CD14-positive monocyte (primary cell): ENCODE measurements at regions not wholly inside any gene's neighbourhood (a gene's known extent, or its start where the extent isn't known, plus 50 kb on each side); places are given as distances from the start of the nearest gene placed in this dataset.

Source experiments
- DNase-seq, 3 donors: peaks; one replicate each; pipeline ENCODE4 v3.0.0-alpha.2; 2011 to 2022
- H2AFZ ChIP-seq: 2 replicates; pipeline ENCODE4 v1.6.0; 2012; ENCODE audit warnings: mild to moderate bottlenecking, low read depth, low read length, inconsistent platforms; ENCODE audit not compliant: insufficient read depth, poor library complexity, severe bottlenecking
- H3K27ac ChIP-seq, 2 donors: 1 replicate in 1 of 2; 2 replicates in 1 of 2; pipeline ENCODE4 v1.5.1; 2012 to 2013; ENCODE audit warnings: low read length in 2 of 2, control low read depth in 1 of 2, inconsistent platforms in 1 of 2, low read depth in 1 of 2, mild to moderate bottlenecking in 1 of 2
- H3K27me3 ChIP-seq, 2 donors: one replicate each; pipeline versions ENCODE4 v1.6.0 to v1.6.1; 2011 to 2013; ENCODE audit warnings: low read length in 2 of 2; ENCODE audit not compliant: control insufficient read depth in 2 of 2, insufficient read depth in 2 of 2
- H3K36me3 ChIP-seq, 2 donors: replicated peaks in 1 of 2; 1 replicate in 1 of 2; 2 replicates in 1 of 2; pipeline versions ENCODE4 v1.5.1 to v1.6.1; 2012 to 2013; ENCODE audit warnings: low read length in 2 of 2, control low read depth in 1 of 2, inconsistent platforms in 1 of 2, mild to moderate bottlenecking in 1 of 2; ENCODE audit not compliant: insufficient read depth in 2 of 2, control insufficient read depth in 1 of 2
- H3K4me1 ChIP-seq, 2 donors: 1 replicate in 1 of 2; 2 replicates in 1 of 2; pipeline versions ENCODE4 v1.5.1 to v1.6.1; 2012 to 2013; ENCODE audit warnings: low read length in 2 of 2, control low read depth in 1 of 2, inconsistent platforms in 1 of 2, mild to moderate bottlenecking in 1 of 2, moderate library complexity in 1 of 2; ENCODE audit not compliant: insufficient read depth in 2 of 2, control insufficient read depth in 1 of 2
- H3K4me2 ChIP-seq: replicated peaks from 2 replicates; pipeline ENCODE3; 2012; ENCODE audit warnings: low read length, moderate library complexity, mild to moderate bottlenecking; ENCODE audit not compliant: poor library complexity, severe bottlenecking; ENCODE audit errors: extremely low read depth
- H3K4me3 ChIP-seq, 3 experiments: fragments of 200-600 bp in 1 of 3; sonication (generic) in 1 of 3; replicated peaks in 1 of 3; 1 replicate in 2 of 3; 2 replicates in 1 of 3; pipeline ENCODE4 v1.5.1; 2011 to 2013; ENCODE audit warnings: low read length in 3 of 3, mild to moderate bottlenecking in 3 of 3, control low read depth in 2 of 3, low read depth in 2 of 3, inconsistent platforms in 1 of 3, moderate library complexity in 1 of 3
- H3K79me2 ChIP-seq: 2 replicates; pipeline ENCODE4 v1.6.0; 2012; ENCODE audit warnings: mild to moderate bottlenecking, control low read depth, inconsistent platforms, low read length, moderate library complexity; ENCODE audit not compliant: insufficient read depth
- H3K9ac ChIP-seq: 2 replicates; pipeline ENCODE4 v1.6.0; 2017; ENCODE audit warnings: low read length, mild to moderate bottlenecking; ENCODE audit not compliant: insufficient read depth, poor library complexity, severe bottlenecking
- H3K9me3 ChIP-seq, 2 donors: replicated peaks in 1 of 2; 1 replicate in 1 of 2; 2 replicates in 1 of 2; pipeline versions ENCODE4 v1.5.1 to v1.6.1; 2012 to 2013; ENCODE audit warnings: low read length in 2 of 2, control low read depth in 1 of 2; ENCODE audit not compliant: control insufficient read depth in 1 of 2, insufficient read depth in 1 of 2
- H4K20me1 ChIP-seq: 2 replicates; pipeline ENCODE4 v1.6.0; 2012; ENCODE audit warnings: mild to moderate bottlenecking, low read length, control low read depth, moderate library complexity; ENCODE audit not compliant: insufficient read depth
- H3K27ac Mint-ChIP-seq, 7 donors: one replicate each; pipeline ENCODE4 v1.8.0; 2020; ENCODE audit warnings: mild to moderate bottlenecking in 7 of 7, mixed read lengths in 7 of 7, moderate library complexity in 6 of 7, inconsistent platforms in 2 of 7
- H3K27me3 Mint-ChIP-seq, 3 donors: one replicate each; pipeline ENCODE4 v1.8.0; 2021 to 2022; ENCODE audit warnings: low read depth in 3 of 3, mild to moderate bottlenecking in 3 of 3, mixed read lengths in 3 of 3, moderate library complexity in 3 of 3, inconsistent platforms in 1 of 3
- H3K36me3 Mint-ChIP-seq, 2 donors: one replicate each; pipeline ENCODE4 v1.8.0; 2020; ENCODE audit warnings: mixed read lengths in 2 of 2, inconsistent platforms in 1 of 2, mild to moderate bottlenecking in 1 of 2
- H3K4me1 Mint-ChIP-seq: one replicate; pipeline ENCODE4 v1.8.0; 2020; ENCODE audit warnings: mild to moderate bottlenecking, mixed read lengths
- H3K4me3 Mint-ChIP-seq, 2 donors: one replicate each; pipeline ENCODE4 v1.8.0; 2020; ENCODE audit warnings: mild to moderate bottlenecking in 2 of 2, mixed read lengths in 2 of 2, moderate library complexity in 1 of 2
- H3K9me3 Mint-ChIP-seq, 7 donors: one replicate each; pipeline ENCODE4 v1.8.0; 2020 to 2022; ENCODE audit warnings: mixed read lengths in 7 of 7, mild to moderate bottlenecking in 6 of 7, moderate library complexity in 6 of 7, inconsistent platforms in 2 of 7
- CTCF ChIP-seq: fragments of 200-600 bp; IDR thresholded peaks from one replicate; pipeline ENCODE4 v1.8.0; 2022; ENCODE audit warnings: antibody characterized with exemption, mild to moderate bottlenecking
- WGBS: methylation state at CpG from one replicate; pipeline ENCODE4 v1.1.5; 2013; ENCODE audit warnings: missing lambda C conversion rate; ENCODE audit not compliant: insufficient coverage; 5-methylcytosine and 5-hydroxymethylcytosine counted together
- intact Hi-C, 2 donors: fragments of 100-400 bp; cut with micrococcal nuclease; formaldehyde crosslinking; loops; one replicate each; pipeline versions ENCODE4 v1.15.0 to v1.15.1; 2023

- no peak for TF ChIP-seq CTCF
- H3K4me1 ChIP-seq, result no peaks in the 10 kb centered on the region
- no peaks in the 10 kb centered on the region for H3K9me3 ChIP-seq
- H3K36me3 ChIP-seq, result no peaks in the 10 kb centered on the region
- no peaks in the 10 kb centered on the region for H3K79me2 ChIP-seq
- 100% methylated on average over 5 of the region's 5 CpGs for WGBS
- no peak overlapping the region for H3K27ac ChIP-seq
- intact Hi-C loops, result no loop called here
- Mint-ChIP-seq H3K9me3 (peaks cover 0 to 3% (median 0%) of the 10 kb centered on the region in 7 donors), H3K4me3 (no peak overlapping the region), H3K27ac (no peak overlapping the region), H3K4me1 (no peaks in the 10 kb centered on the region), H3K36me3 (no peaks in the 10 kb centered on the region), H3K27me3 (peaks cover 0 to 3% (median 0%) of the 10 kb centered on the region in 3 donors)
- H3K9ac ChIP-seq, result no peak overlapping the region
- no peaks in the 10 kb centered on the region for H3K27me3 ChIP-seq
- H2AFZ ChIP-seq, result no peak overlapping the region
- H3K4me3 ChIP-seq, result no peak overlapping the region
- H3K4me2 ChIP-seq, result no peak overlapping the region
- DNase-seq, result no peak
- H4K20me1 ChIP-seq, result no peaks in the 10 kb centered on the region
Observed at GRCh38 chr18:21963336-21963735, 206.1 kb upstream of the GATA6 start.

GRCh38 chr18:21968338-21968737 lies 201.1 kb upstream of the GATA6 start:
- H3K27ac Mint-ChIP-seq, result no peak overlapping the region

More at GRCh38 chr18:21968338-21968737, 201.1 kb upstream of the GATA6 start:
- peaks cover 0 to 2% (median 0%) of the 10 kb centered on the region in 7 donors for H3K9me3 Mint-ChIP-seq
- no peak for TF ChIP-seq CTCF
- intact Hi-C loops, result no loop called here
- 100% methylated on average over 4 of the region's 4 CpGs for whole genome bisulfite sequencing
- no peak overlapping the region for H3K4me2 ChIP-seq
- no peaks in the 10 kb centered on the region for H3K4me1 ChIP-seq
- no peaks in the 10 kb centered on the region for H3K9me3 ChIP-seq
- H3K4me3 ChIP-seq, result no peak overlapping the region
- DNase-seq, result no peak
- H3K27me3 ChIP-seq, result no peaks in the 10 kb centered on the region
- no peaks in the 10 kb centered on the region for H3K79me2 ChIP-seq
- peaks cover 0 to 5% (median 2%) of the 10 kb centered on the region in 3 donors for H3K27me3 Mint-ChIP-seq
- no peaks in the 10 kb centered on the region for H3K4me1 Mint-ChIP-seq
- no peak overlapping the region for H3K4me3 Mint-ChIP-seq
- H2AFZ ChIP-seq, result no peak overlapping the region
- H3K27ac ChIP-seq, result no peak overlapping the region
- H4K20me1 ChIP-seq, result no peaks in the 10 kb centered on the region
- H3K36me3 ChIP-seq, result no peaks in the 10 kb centered on the region
- H3K36me3 Mint-ChIP-seq, result no peaks in the 10 kb centered on the region
- H3K9ac ChIP-seq, result no peak overlapping the region
